ENCODE measurements at regions not wholly inside any gene's neighbourhood (a gene's known extent, or its start where the extent isn't known, plus 50 kb on each side); places are given as distances from the start of the nearest gene placed in this dataset.

DNA sequence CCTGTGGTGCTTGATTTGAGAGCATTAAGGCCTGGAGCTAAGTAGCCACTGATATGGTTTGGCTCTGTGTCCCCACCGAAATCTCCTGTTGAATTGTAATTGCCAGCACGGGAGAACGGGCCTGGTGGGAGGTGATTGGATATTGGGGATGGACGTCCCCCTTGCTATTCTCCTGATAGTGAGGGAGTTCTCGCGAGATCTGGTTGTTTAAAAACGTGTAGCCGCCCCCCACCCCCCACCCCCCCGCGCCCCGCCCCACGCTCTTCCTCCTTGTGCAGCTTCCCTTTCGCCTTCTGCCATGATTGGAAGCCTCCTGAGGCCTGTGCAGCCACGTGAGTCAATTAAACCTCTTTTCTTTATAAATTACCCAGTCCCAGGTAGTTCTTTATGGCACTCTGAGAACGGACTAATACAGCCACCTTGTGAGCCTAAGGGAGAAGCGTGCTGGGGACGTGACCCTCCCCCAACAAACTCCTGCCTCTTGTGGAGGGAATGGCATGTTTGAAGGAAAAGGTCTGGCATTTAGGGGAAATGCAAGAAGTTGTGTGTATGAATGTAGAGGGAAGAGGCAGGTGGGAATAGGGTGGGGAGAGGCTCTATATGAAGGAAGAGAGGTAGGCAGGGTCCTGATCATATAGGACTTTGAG, 118.0 kb upstream of the KMT2C start:
- TF ChIP-seq, protein P1, sequence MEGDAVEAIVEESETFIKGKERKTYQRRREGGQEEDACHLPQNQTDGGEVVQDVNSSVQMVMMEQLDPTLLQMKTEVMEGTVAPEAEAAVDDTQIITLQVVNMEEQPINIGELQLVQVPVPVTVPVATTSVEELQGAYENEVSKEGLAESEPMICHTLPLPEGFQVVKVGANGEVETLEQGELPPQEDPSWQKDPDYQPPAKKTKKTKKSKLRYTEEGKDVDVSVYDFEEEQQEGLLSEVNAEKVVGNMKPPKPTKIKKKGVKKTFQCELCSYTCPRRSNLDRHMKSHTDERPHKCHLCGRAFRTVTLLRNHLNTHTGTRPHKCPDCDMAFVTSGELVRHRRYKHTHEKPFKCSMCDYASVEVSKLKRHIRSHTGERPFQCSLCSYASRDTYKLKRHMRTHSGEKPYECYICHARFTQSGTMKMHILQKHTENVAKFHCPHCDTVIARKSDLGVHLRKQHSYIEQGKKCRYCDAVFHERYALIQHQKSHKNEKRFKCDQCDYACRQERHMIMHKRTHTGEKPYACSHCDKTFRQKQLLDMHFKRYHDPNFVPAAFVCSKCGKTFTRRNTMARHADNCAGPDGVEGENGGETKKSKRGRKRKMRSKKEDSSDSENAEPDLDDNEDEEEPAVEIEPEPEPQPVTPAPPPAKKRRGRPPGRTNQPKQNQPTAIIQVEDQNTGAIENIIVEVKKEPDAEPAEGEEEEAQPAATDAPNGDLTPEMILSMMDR (IDR thresholded peaks at IDR 0.05; ENCODE audit: borderline replicate concordance, extremely low read depth, low read length, poor library complexity, severe bottlenecking) = no peak
- no peak for TF ChIP-seq EZH2 (IDR thresholded peaks at IDR 0.05; ENCODE audit: borderline replicate concordance, low read depth, low read length, severe bottlenecking)
